ENCODE measurements at regions not wholly inside any gene's neighbourhood (a gene's known extent, or its start where the extent isn't known, plus 50 kb on each side); places are given as distances from the start of the nearest gene placed in this dataset.

- CTCF ChIA-PET (ENCODE audit: unreplicated experiment), result no interaction called here
Observed at GRCh38 chr6:8268606-8269005, 166.3 kb upstream of the EEF1E1 start.

GRCh38 chr6:8268156-8268555 lies 165.8 kb upstream of the EEF1E1 start:
- H3K79me2 ChIP-seq (ENCODE audit: insufficient read depth, low read depth, low read length), result no peaks in the 10 kb centered on the region
- no peak overlapping the region for H3K27ac ChIP-seq (ENCODE audit: low read depth, low read length, poor library complexity, severe bottlenecking)
- H3K9me3 ChIP-seq (ENCODE audit: low read length), result no peaks in the 10 kb centered on the region
- BruUV-seq (replicated peaks), result no TSS peak
- H3K9me2 ChIP-seq (ENCODE audit: insufficient read depth, low read length), result no peaks in the 10 kb centered on the region
- intact Hi-C loops (cut with micrococcal nuclease; ENCODE audit: unreplicated experiment), result no loop called here
- no peak overlapping the region for H3K4me3 ChIP-seq (ENCODE audit: low read depth, low read length, poor library complexity, severe bottlenecking)
- H2AFZ ChIP-seq (ENCODE audit: low read length), result no peak overlapping the region
- CTCF ChIA-PET (ENCODE audit: unreplicated experiment), result no interaction called here
- no peaks in the 10 kb centered on the region for H3K36me3 ChIP-seq (ENCODE audit: insufficient read depth, low read length)
- H3K4me1 ChIP-seq (ENCODE audit: insufficient read depth, low read length, poor library complexity, severe bottlenecking), result no peaks in the 10 kb centered on the region
- H3K4me2 ChIP-seq (ENCODE audit: low read length), result no peak overlapping the region
- H4K20me1 ChIP-seq (ENCODE audit: insufficient read depth, low read length), result no peaks in the 10 kb centered on the region
- no peak for TF ChIP-seq EZH2phosphoT487 (IDR thresholded peaks at IDR 0.05; ENCODE audit: borderline replicate concordance, low read depth, low read length)
- TF ChIP-seq CTCF (conservative IDR thresholded peaks at IDR 0.05; ENCODE audit: low read length), result no peak
- DNase-seq (ENCODE audit: low spot score), result no peak
- POLR2A ChIA-PET, result interaction anchor here (0.6 kb wide), 1 partner anchor 17 kb away, joined by 3 read pairs; no protein-coding TSS in a partner anchor

More at GRCh38 chr6:8268606-8269005, 166.3 kb upstream of the EEF1E1 start:
- DNase-seq (ENCODE audit: low spot score), result no peak
- no peaks in the 10 kb centered on the region for H3K9me3 ChIP-seq (ENCODE audit: low read length)
- H3K4me2 ChIP-seq (ENCODE audit: low read length), result no peak overlapping the region
- H3K27ac ChIP-seq (ENCODE audit: low read depth, low read length, poor library complexity, severe bottlenecking), result no peak overlapping the region
- H3K79me2 ChIP-seq (ENCODE audit: insufficient read depth, low read depth, low read length), result no peaks in the 10 kb centered on the region
- no peaks in the 10 kb centered on the region for H3K36me3 ChIP-seq (ENCODE audit: insufficient read depth, low read length)
- no peaks in the 10 kb centered on the region for H4K20me1 ChIP-seq (ENCODE audit: insufficient read depth, low read length)
- intact Hi-C loops (cut with micrococcal nuclease; ENCODE audit: unreplicated experiment), result no loop called here
- BruUV-seq (replicated peaks), result no TSS peak
- H3K4me1 ChIP-seq (ENCODE audit: insufficient read depth, low read length, poor library complexity, severe bottlenecking), result no peaks in the 10 kb centered on the region
- no peaks in the 10 kb centered on the region for H3K9me2 ChIP-seq (ENCODE audit: insufficient read depth, low read length)
- no peak overlapping the region for H3K4me3 ChIP-seq (ENCODE audit: low read depth, low read length, poor library complexity, severe bottlenecking)
- TF ChIP-seq CTCF (conservative IDR thresholded peaks at IDR 0.05; ENCODE audit: low read length) (no peak), EZH2phosphoT487 (IDR thresholded peaks at IDR 0.05; ENCODE audit: borderline replicate concordance, low read depth, low read length) (no peak)
- POLR2A ChIA-PET, result no interaction called here
- no peak overlapping the region for H2AFZ ChIP-seq (ENCODE audit: low read length)

- POLR2A ChIA-PET, result no interaction called here
- H3K4me1 ChIP-seq (ENCODE audit: insufficient read depth, low read length, poor library complexity, severe bottlenecking), result no peaks in the 10 kb centered on the region
- no peak overlapping the region for H3K4me2 ChIP-seq (ENCODE audit: low read length)
Observed at GRCh38 chr6:8260610-8261009, 158.3 kb upstream of the EEF1E1 start.

More at GRCh38 chr6:8260610-8261009, 158.3 kb upstream of the EEF1E1 start:
- Histone ChIP-seq H3K79me2 (ENCODE audit: insufficient read depth, low read depth, low read length) (no peaks in the 10 kb centered on the region), H3K9me3 (ENCODE audit: low read length) (no peaks in the 10 kb centered on the region), H4K20me1 (ENCODE audit: insufficient read depth, low read length) (no peaks in the 10 kb centered on the region), H3K27ac (ENCODE audit: low read depth, low read length, poor library complexity, severe bottlenecking) (no peak overlapping the region), H3K36me3 (ENCODE audit: insufficient read depth, low read length) (no peaks in the 10 kb centered on the region), H2AFZ (ENCODE audit: low read length) (no peak overlapping the region), H3K4me3 (ENCODE audit: low read depth, low read length, poor library complexity, severe bottlenecking) (no peak overlapping the region), H3K9me2 (ENCODE audit: insufficient read depth, low read length) (no peaks in the 10 kb centered on the region)
- BruUV-seq (replicated peaks), result no TSS peak
- CTCF ChIA-PET (ENCODE audit: unreplicated experiment), result no interaction called here
- intact Hi-C loops (cut with micrococcal nuclease; ENCODE audit: unreplicated experiment), result no loop called here
- DNase-seq (ENCODE audit: low spot score), result no peak
- TF ChIP-seq EZH2phosphoT487 (IDR thresholded peaks at IDR 0.05; ENCODE audit: borderline replicate concordance, low read depth, low read length) (no peak), CTCF (conservative IDR thresholded peaks at IDR 0.05; ENCODE audit: low read length) (no peak)
